H4 (cell line): ENCODE measurements at regions not wholly inside any gene's neighbourhood (a gene's known extent, or its start where the extent isn't known, plus 50 kb on each side); places are given as distances from the start of the nearest gene placed in this dataset.

Experiments
- DNase-seq: peaks from one replicate; pipeline ENCODE4 v3.0.0-alpha.2; 2015; ENCODE audit warnings: low spot score

- DNase-seq = no peak
These were observed 285.5 kb downstream of the HACE1 start for GRCh38 chr6:104574135-104574750.

GRCh38 chr6:104573350-104573749, 286.4 kb downstream of the HACE1 start:
- no peak for DNase-seq

- no peak for DNase-seq
These were observed 286.8 kb downstream of the HACE1 start for GRCh38 chr6:104572901-104573300.

- no peak for DNase-seq
These were observed 293.3 kb downstream of the HACE1 start for GRCh38 chr6:104566411-104566810.

GRCh38 chr6:104563306-104563705, 296.4 kb downstream of the HACE1 start:
- DNase-seq = no peak

- DNase-seq = no peak
These were observed 300.1 kb downstream of the HACE1 start for GRCh38 chr6:104559435-104560202.

- DNase-seq = no peak
These were observed 301.0 kb downstream of the HACE1 start for GRCh38 chr6:104558746-104559145.

- DNase-seq = no peak
These were observed 311.4 kb downstream of the HACE1 start for GRCh38 chr6:104548297-104548696.

GRCh38 chr6:104541411-104541810, 318.3 kb downstream of the HACE1 start:
- DNase-seq = no peak

GRCh38 chr6:104540743-104541142, 319.0 kb downstream of the HACE1 start:
- no peak for DNase-seq

- no peak for DNase-seq
These were observed 320.5 kb downstream of the HACE1 start for GRCh38 chr6:104539173-104539572.

- no peak for DNase-seq
These were observed 321.8 kb downstream of the HACE1 start for GRCh38 chr6:104537872-104538271.

GRCh38 chr6:104537180-104537579, 322.5 kb downstream of the HACE1 start:
- peak; percentile 29 for DNase-seq

- no peak for DNase-seq
These were observed 327.3 kb downstream of the HACE1 start for GRCh38 chr6:104532462-104532861.

- DNase-seq = no peak
These were observed 328.1 kb downstream of the HACE1 start for GRCh38 chr6:104531646-104532045.

- DNase-seq = peak; percentile 3
These were observed 331.8 kb downstream of the HACE1 start for GRCh38 chr6:104527761-104528415.

GRCh38 chr6:104527311-104527710, 332.4 kb downstream of the HACE1 start:
- DNase-seq = no peak

GRCh38 chr6:104526376-104526775, 333.3 kb downstream of the HACE1 start:
- DNase-seq = no peak

- peak; percentile 64 for DNase-seq
These were observed 333.9 kb downstream of the HACE1 start for GRCh38 chr6:104525677-104526322.

- no peak for DNase-seq
These were observed 337.2 kb downstream of the HACE1 start for GRCh38 chr6:104522533-104522932.

- DNase-seq = no peak
These were observed 338.5 kb downstream of the HACE1 start for GRCh38 chr6:104521176-104521575.

GRCh38 chr6:104519566-104519965, 340.2 kb downstream of the HACE1 start:
- DNase-seq = no peak
